ENCODE measurements at regions not wholly inside any gene's neighbourhood (a gene's known extent, or its start where the extent isn't known, plus 50 kb on each side); places are given as distances from the start of the nearest gene placed in this dataset.

GRCh38 chr4:107388736-107389274, 331.2 kb downstream of the PAPSS1 start:
- no peak for TF ChIP-seq CTCF (IDR thresholded peaks at IDR 0.05; ENCODE audit: insufficient read depth, low read length, poor library complexity, severe bottlenecking)
- TF ChIP-seq EZH2phosphoT487 (conservative IDR thresholded peaks at IDR 0.05; ENCODE audit: low read length): no peak

Data from SU-DHL-6 (cell line).